GM13976 (cell line): ENCODE measurements at regions not wholly inside any gene's neighbourhood (a gene's known extent, or its start where the extent isn't known, plus 50 kb on each side); places are given as distances from the start of the nearest gene placed in this dataset.

Source experiments
- DNase-seq: peaks from one replicate; pipeline ENCODE4 v3.0.0; 2012; ENCODE audit warnings: low spot score
- in situ Hi-C: fragments of 300-500 bp; cut with MboI; formaldehyde crosslinking; loops from one replicate; pipeline ENCODE4 v1.12.0; 2022; ENCODE audit warnings: low sequenced_read_pairs, mixed read lengths, inconsistent platforms; ENCODE audit not compliant: unreplicated experiment
- TF ChIP-seq, protein P1 (sequence below): IDR thresholded peaks from 2 replicates; pipeline ENCODE4 v1.5.1; 2012; ENCODE audit warnings: borderline replicate concordance, mild to moderate bottlenecking; ENCODE audit not compliant: insufficient read depth; ENCODE audit errors: extremely low read depth, missing control alignments, control extremely low read depth

DNA sequence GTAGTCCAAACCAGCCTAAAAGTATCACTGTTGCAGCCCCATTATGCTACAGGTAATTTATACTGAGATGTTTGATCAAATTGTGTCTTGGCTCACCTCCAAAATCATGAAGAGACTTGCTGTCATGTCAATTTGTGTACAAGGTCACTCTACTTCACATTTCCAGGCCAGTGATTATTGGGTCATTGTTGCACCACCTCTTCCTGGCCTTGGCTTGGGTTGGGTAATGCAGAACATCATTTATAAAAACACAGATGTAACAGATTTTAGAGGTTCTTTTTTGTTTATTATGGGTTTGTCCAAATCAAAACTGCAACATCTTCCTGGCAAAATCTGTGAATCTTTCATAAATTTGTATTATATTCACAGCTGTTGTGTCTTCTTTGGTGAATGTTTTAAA, 459.5 kb downstream of the ANKRD50 start:
- TF ChIP-seq, protein P1, sequence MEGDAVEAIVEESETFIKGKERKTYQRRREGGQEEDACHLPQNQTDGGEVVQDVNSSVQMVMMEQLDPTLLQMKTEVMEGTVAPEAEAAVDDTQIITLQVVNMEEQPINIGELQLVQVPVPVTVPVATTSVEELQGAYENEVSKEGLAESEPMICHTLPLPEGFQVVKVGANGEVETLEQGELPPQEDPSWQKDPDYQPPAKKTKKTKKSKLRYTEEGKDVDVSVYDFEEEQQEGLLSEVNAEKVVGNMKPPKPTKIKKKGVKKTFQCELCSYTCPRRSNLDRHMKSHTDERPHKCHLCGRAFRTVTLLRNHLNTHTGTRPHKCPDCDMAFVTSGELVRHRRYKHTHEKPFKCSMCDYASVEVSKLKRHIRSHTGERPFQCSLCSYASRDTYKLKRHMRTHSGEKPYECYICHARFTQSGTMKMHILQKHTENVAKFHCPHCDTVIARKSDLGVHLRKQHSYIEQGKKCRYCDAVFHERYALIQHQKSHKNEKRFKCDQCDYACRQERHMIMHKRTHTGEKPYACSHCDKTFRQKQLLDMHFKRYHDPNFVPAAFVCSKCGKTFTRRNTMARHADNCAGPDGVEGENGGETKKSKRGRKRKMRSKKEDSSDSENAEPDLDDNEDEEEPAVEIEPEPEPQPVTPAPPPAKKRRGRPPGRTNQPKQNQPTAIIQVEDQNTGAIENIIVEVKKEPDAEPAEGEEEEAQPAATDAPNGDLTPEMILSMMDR = no peak
- in situ Hi-C loops = loop anchor here (25.0 kb wide), 1 partner anchor 491 kb away; no protein-coding TSS in a partner anchor
- no peak for DNase-seq

DNA sequence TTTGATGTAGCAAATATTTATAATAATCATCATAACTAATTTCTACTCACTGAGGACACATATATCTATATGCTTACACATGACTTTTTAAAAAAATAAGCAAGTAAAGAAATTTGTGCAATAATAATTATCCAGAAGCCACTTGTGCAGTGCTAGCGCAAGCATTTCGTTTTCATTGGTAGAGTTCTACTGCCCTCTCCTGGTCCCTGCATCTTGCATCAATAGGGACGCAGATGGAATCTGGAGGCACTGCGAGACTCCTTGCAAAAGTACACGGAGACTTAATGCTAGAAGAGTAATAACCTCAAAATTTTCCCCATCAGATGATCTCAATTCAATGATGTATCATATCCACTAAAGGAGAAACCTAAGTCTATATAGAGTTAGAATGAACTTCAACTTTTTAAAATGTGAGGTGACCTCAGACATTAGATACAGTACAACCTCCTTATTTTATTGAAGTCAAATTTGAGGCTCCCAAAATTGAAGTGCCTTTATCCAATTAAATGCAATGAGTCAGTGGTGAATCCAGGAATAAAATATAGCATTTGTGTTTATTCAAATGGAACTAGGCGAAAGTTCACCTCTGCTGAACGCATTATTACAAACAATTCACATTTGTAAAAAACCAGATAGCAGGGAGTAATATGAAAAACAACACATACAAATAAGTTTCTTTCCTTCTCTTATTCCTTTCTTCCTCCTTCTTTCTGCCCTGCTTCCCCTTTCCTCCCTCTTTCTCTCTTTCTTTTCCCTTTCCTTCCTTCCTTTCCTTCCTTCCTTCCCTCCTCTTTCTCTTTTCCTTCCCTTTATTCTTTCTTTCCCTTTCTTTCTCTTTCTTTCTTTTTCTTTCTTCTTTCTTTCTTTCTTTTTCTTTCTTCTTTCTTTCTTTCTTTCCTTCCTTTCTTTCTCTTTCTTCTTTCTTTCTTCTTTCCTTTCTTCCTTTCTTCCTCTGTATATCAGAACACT, 450.0 kb downstream of the ANKRD50 start:
- TF ChIP-seq, protein P1 = peak; percentile 68
- peak; percentile 33 for DNase-seq
- in situ Hi-C loops = loop anchor here (25.0 kb wide), 1 partner anchor 500 kb away; no protein-coding TSS in a partner anchor

DNA sequence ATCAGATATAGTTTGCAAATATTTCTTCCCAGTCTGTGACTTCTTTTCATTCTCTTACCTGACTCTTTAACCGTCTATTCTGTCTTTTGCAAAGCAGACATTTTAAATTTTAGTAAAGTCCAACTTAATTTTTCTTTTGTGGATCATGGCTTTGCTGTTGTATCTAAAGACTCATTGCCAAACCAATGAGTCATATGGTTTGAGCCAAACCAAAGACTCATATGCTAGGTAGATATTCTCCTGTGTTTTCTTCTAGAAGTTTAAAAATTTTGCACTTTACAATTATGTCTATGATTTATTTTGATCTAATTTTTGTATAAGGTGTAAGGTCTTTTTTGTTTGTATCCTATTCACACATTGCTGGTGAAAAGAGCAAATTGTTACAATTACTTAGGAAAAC, 446.8 kb downstream of the ANKRD50 start:
- TF ChIP-seq, protein P1 = no peak
- no peak for DNase-seq
- in situ Hi-C loops = loop anchor here (25.0 kb wide), 1 partner anchor 503 kb away; no protein-coding TSS in a partner anchor

DNA sequence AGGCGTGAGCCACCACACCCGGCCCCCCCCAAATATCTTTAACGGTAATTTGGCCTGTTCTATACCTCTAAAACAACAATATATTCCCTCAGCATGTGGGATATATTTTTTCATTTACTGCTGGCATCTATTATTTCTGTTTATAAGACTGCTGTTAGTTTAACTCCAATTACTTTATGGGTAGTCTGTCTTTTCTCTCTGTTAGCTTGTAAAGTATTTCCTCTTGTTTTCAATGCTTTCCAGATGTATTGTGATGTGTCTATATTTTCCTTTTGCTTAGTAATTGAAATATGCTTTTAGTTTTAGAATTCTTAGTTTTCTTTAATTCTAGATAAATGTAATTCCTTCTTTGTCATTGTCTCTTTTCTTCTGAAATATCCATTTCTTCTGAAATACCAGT, 445.8 kb downstream of the ANKRD50 start:
- in situ Hi-C loops = loop anchor here (25.0 kb wide), 1 partner anchor 504 kb away; no protein-coding TSS in a partner anchor
- DNase-seq = no peak
- TF ChIP-seq, protein P1 = no peak

DNA sequence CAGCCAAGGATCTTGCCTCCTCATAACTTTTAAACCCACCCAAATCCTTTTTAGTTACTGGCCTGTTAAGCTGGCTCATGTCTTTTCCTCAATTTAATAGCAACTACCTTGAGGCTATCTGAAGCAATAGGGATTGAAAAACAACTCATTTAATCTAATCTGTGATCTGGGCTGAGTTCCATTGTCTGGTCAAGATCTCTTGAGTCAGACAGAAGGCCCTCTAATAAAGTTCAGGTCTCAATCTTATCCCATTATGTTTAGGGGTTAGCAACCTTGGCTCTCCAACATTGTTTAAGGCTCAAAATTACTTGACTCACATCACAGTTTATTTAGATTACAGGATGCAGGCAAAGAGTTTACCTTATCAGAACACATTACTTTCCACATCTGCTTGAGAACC, 436.1 kb downstream of the ANKRD50 start:
- in situ Hi-C loops = no loop called here
- DNase-seq = no peak
- TF ChIP-seq, protein P1 = no peak

DNA sequence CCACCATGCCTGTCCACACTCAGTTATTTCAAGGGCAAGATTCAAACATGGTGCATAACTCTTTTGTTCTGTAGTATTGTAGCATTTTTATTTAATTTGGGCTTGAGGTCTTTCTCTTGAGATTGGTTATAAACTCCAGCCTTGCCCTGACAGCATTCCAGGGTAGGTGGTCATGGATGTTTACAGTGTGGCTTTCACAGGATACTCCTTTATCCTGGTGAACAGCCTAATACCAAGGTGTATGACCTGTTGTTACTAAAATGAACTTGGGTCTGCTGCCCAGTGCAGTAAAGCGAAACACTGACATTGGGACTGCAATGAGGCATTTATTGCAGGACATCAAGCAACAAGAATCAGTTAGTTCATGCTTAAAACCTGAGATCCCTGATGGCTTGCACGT, 434.8 kb downstream of the ANKRD50 start:
- in situ Hi-C loops = no loop called here
- TF ChIP-seq, protein P1 = no peak

DNA sequence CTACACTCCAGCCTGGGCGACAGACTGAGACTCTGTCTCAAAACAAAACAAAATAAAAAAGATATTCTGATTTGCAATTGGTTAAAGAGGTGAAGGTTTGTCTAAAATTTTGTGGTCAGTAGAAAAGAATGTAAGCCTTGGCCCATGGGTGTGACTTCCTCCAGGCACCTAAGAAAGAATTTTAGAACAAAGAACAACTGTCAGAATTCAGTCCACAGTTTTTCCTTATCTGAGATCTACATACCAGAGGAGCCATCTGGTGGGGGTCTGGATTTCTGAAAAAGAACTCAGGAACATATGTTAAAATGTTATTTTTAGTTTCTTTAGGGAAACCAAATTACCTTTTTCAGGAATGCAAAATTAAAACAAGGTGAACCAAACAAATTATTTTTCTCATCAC, 434.1 kb downstream of the ANKRD50 start:
- in situ Hi-C loops = no loop called here
- TF ChIP-seq, protein P1 = no peak
- no peak for DNase-seq

More for the DNA sequence above, 434.8 kb downstream of the ANKRD50 start:
- DNase-seq = no peak
